K562 (cell line): ENCODE measurements at regions not wholly inside any gene's neighbourhood (a gene's known extent, or its start where the extent isn't known, plus 50 kb on each side); places are given as distances from the start of the nearest gene placed in this dataset.

Experiments
- CBX8 ChIP-seq: fragments of 200-600 bp; sonication (generic); IDR thresholded peaks from 2 replicates; pipeline ENCODE4 v1.6.1; 2012; ENCODE audit warnings: borderline replicate concordance, mixed run types, low read depth, mild to moderate bottlenecking, moderate library complexity, mixed read lengths, low read length, control low read depth, inconsistent platforms; ENCODE audit not compliant: poor library complexity, severe bottlenecking; ENCODE audit errors: extremely low read depth
- MGA ChIP-seq: fragments of 450-650 bp; IDR thresholded peaks from 2 replicates; pipeline ENCODE4 v1.6.1; 2016; ENCODE audit warnings: mild to moderate bottlenecking, moderate library complexity
- ZNF146 ChIP-seq: IDR thresholded peaks from one replicate; pipeline ENCODE4 v1.6.1; 2018; ENCODE audit warnings: missing compliant biosample characterization; ENCODE audit not compliant: unreplicated experiment
- ZNF512 ChIP-seq: IDR thresholded peaks from 2 replicates; pipeline ENCODE4 v1.6.1; 2016; ENCODE audit warnings: missing genetic modification characterization, missing compliant biosample characterization

- TF ChIP-seq ZNF512 (no peak), ZNF146 (no peak), MGA (no peak), CBX8 (no peak)
Measured at GRCh38 chr2:22890132-22890531, 494.8 kb upstream of the KLHL29 start (continued).
